HG03342 (cell line): ENCODE measurements at regions not wholly inside any gene's neighbourhood (a gene's known extent, or its start where the extent isn't known, plus 50 kb on each side); places are given as distances from the start of the nearest gene placed in this dataset.
A peak's percentile ranks its signal among the peaks of the same experiment; 100 is the strongest.

Experiments
- ATAC-seq: cut with Tn5 transposase; IDR thresholded peaks from one replicate; pipeline ENCODE4 v1.9.1; 2021; ENCODE audit warnings: mild to moderate bottlenecking, moderate library complexity; ENCODE audit not compliant: unreplicated experiment

DNA sequence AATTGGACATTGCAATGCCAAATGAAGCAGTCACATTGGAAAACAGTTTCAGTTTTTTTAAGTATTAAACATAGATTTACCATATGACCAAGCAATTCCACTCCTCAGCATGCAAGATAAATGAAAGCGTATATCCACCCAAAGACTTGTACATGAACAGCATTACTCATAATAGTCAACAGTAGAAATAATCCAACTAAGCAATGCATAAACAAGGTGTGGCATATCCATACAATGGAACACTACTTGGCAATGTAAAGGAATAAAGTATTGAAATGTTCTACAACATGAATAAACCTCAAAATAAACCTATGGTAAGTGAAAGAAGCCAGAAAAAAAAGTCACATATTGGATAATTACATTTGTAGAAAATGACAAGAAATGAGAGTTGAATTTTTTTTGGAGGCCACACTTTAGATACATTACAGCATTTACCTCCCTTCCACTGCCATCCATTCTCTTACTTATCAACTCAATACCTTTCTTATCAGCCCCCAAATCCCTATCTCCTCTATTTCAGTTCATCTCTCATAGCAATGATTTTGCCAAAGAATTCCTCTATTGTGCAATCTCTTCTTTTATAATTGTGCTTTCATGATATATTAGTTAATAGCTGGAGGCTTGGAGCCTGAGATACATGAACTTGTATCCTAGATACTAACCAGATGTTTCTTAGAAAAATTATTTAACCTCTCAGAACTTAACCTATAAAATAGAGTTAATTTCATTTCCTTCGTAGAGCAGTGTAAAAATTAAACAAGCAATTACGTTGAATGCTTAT is 414.2 kb upstream of the C1orf87 start:
- no peak for ATAC-seq

DNA sequence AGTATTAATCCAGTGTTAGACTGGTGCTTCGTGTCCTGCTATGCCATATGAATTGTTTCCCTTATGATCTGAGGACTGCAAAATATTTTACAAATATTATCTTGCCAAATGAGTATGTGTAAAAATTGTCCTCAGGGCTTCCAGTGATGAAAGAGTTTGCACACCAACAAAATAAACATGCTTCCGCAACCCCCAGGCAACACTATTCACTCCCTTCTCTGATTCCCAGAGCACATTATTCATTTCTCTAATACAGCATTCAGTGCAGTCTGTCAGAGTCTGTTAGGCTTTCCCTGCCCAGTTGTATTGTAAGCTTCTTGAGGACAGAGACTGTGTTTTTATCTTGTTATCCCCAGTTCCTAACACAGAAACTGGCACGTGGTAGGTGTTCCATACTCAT is 409.9 kb upstream of the C1orf87 start:
- no peak for ATAC-seq

DNA sequence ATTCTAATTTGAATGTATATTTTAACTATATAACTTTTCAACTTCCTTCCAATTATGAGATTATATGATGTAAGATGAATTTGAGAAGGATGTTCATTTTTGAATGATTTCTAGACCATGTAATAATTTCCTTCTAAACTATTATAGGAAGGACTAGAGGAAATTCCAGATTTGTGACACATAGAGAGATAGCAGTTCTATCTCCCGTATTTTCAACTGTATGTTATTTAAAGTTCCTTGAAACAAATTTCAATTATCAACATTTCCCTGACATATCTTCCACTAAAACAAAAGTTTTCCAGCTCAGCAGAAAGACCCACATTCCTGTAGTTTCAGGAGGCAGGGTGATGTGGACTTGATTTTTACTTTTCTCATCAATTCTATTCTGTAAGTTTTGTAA is 396.7 kb upstream of the C1orf87 start:
- ATAC-seq = no peak

DNA sequence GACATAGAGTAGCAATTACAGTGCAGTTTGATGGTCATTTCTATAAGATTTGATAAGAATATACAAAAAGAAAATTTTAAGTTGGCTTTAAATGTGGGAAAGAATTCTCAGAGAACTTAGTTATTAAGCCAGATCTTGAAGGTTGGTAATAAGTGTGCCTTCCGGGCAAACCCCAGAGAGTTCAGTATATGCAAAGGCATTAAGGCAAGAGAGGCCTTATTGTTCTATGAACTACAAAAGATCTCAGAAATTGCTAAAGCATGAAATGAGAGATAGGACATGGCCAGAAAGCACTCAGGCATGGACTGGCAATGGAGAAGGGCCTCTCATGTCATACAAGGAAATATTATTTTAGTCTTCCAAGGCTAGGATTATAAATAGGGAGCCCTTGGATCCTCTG is 390.2 kb upstream of the C1orf87 start:
- no peak for ATAC-seq

DNA sequence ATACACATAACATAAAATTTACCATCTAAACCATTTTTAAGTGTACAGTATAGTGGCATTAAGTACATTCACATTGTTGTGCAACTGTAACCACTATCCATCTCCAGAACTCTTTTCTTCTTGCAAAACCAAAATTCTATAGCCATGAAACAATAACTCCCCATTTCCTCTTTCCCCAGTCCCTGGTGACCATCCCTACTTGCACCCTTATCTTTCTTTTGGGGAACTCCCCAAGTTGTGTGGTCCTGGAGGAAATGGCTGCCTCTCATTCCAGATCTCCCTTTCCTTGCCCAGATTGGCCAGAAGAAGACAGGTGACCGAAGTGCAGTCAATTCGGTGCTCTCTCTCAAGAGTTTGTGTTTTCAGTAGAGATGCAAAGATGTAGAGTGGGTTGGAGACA is 389.6 kb upstream of the C1orf87 start:
- ATAC-seq = no peak

DNA sequence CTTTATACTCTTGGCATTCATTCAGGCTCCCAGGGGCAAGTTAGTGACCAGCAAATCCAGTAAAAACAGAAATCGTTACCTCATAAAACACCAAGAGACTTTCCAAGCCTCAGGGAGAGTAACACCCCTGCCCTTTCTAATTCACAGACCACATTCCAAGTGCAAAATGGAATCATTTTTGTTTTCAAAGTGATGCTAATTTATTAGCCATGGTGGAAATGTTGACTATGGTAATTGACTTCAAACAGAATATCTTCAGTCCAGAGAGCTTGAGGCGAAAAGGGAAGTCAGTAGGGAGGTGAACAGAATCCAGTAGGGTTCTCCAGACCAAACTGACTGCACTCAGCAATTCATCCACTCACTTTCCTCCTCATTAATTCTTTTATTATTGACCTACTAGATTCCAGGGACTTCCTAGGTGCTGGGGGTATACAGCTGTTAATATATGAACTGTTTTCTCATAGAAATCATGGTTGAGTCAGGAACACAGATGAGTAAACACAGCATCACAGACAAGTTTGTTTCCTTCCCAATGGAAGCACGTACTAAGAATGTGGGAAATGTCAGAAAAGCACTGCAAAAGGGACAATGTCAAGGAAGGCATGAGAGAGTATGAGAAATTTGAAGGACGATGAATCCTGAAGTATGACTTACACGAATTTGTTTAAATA is 388.5 kb upstream of the C1orf87 start:
- no peak for ATAC-seq

DNA sequence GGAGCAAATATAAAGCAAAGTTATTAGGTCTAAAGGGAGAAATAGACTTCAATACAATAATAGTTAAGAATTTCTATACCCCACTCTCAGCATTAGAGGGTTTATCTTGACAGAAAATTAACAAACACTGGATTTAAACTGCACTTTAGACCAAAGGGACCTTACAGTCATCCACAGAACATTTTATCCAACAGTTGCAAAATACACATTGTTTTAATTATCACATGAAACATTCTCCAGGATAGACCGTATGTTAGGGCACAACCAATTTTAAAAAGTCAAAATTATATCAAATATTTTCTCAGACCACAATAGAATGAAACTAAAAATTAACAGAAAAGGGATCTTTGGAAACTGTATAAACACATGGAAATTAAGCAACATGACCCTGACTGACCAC is 384.5 kb upstream of the C1orf87 start:
- ATAC-seq = no peak

DNA sequence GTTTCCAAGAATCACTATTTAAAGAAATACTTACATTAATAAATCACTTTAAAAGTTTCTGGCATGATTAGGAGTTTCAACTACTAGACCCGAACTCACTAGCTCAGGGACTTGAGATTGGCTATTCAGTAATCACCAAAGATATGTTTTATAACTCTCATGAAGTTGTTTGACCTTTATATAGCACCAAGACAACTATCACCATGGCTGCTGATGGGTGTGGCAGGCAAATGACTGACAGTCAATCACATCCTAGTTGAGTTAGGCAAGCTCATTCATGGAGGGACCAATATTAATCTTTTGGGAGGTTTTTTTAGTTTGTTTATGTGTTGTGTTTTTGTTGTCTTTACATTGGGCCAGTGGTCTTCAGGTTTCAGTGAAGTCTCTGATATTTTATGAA is 376.3 kb upstream of the C1orf87 start:
- no peak for ATAC-seq

DNA sequence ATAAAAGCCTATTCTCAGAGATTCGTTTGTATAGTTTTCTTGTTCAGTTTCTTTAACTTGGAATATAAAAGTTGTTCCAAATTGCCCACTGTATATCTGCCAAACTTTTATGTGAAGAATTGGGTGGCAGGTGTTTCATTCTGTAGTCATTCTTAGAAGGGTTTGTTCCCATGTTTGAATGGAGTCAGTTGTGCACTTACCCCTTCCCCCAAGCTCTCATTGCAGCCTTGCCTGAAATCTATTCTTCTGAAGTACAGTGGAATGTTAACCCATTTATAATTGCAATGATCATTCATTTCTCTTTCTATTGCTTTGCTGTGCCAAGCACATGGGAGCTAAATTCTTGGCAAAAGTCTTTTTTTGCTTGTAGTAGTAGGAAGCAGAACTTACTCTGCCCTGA is 375.3 kb upstream of the C1orf87 start:
- ATAC-seq = no peak

DNA sequence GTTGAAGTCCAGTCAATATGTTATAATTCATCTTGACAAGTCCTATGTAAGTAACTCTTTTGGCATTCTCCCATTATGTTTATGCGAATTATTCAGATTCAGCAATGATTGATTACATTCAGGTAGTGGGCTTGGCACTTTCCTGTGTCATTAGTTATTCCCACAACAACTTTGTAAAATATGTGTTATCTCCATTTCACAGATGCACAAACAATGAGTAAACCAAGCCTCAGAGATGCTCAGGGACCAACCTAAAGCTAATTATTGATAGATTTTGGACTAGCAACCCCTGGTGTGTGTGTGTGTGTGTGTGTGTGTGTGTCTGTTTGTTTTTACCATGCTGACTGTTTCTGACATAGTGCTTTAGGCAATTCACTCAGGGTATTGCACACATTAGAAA is 371.1 kb upstream of the C1orf87 start:
- no peak for ATAC-seq

DNA sequence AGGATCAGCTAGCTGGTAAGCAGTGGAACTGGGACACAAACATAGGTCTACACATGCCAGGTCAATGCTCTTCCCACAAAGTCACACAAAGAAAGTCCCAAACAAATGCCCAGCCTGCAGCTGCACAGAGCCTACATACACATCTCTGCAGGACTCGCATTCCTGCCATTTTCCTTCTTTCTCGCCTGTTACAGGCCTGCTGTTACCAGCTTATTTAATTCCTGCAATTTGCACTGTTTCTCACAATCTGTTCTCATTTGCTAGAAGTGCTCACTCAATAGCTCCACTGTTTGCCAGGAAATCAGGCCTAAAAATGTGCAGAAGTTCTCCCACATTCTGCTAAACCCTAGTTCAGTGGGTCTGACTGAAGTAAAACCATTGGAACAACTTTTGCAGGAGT is 362.6 kb upstream of the C1orf87 start:
- ATAC-seq = no peak

DNA sequence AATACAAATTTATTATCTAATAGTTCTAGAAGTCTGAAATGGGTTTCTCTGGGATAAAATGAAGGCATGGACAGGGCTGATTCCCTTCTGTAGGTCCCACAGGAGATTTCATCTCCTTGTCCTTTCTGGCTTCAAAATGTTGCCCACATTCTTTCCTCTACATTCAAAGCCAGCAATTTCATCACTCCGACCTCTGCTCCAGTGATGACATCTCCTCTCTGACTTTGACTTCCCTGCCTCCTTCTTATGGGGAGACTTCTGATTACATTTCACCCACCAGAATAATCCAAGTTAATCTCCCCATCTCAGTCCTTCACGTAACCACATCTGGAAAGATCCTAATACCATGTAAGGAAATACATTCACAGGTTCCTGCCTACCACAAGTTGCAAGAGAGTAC is 358.0 kb upstream of the C1orf87 start:
- ATAC-seq = no peak

DNA sequence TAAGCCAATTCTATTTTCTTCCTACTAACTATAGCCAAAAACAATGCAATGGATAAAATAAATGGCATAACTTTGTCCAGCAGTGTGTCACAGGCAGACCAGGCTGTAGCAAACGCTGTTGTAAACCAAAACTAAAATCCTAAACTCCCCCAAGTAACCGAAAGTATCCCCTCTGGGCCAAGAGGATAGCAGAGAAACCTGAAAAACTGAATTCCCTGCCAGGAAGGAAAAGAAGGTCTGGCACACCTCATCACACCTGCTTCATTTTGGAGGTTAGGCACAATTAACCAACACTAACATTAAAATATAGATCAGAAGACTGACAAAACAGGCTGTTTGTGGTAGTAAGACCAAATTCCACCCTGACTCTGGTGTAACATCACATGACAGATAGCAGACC is 356.8 kb upstream of the C1orf87 start:
- no peak for ATAC-seq

DNA sequence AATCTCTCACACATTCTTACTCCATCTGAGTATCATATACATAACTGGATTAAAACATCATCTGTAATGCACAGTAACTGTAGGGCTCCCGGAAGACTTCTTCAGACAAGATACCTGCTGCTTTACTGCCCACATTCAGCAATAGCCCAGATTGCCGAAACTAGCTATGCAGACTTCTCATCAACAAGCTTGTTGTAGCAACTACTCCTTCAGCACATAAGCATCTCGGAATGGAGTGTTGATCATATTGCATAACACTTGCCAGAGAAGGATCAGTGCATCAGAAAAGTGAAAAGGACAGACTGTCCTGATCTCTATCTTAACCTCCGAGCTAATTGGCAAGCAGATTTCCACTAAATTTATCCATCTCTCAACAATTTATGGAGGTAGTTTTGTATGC is 354.6 kb upstream of the C1orf87 start:
- ATAC-seq = no peak

DNA sequence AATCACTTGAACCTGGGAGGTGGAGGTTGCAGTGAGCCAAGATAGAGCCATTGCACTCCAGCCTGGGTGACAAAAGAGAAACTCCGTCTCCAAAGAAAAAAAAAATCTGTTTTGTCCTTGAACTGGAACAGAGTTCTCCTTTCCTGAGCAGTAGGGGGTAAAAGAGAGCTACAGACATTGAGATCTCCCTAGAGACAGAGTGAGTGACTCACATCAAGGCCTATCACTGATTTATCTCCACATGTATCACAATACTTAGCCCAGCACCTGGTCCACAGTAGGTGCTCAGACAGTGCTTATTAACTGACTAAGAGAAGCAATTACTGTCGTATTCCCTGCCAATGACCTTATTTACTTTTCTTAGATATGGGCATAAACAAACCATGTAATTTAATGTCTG is 354.1 kb upstream of the C1orf87 start:
- no peak for ATAC-seq

DNA sequence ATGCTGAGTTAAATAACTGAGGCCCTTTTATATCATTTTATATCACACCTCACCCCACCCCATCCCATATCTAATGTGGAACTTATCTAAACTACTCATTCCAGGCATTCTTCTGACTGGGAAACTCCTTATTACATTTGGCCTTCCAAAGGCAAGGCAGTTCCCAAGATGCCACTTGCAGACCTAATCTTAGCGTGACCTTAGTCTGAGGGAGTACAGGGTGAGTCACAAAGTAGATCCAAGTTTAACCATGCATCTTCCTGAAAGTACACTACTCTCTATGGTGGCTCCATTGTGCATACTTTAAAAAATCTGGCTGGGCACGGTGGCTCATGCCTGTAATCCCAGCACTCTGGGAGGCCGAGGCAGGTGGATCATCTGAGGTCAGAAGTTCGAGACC is 353.6 kb upstream of the C1orf87 start:
- ATAC-seq = no peak

DNA sequence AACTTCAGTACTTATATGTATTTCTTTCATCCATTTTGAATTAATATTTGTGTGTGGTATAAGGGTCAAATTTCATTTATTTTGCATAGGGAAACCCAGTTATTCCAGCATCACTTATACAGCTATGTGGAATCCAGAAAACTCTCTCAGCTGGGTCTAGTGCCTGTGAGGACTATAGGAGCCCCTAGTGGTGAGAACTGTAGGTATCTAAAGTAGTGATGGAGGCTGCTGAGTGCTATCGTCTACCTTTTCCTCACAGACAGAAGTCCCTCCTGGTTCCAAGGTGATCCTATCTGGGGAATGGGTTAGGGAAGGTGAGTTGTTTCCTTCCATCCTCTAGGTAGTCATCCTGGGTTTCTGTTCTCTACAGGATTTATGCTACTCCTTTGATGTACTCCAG is 352.0 kb upstream of the C1orf87 start:
- peak; percentile 86 for ATAC-seq

DNA sequence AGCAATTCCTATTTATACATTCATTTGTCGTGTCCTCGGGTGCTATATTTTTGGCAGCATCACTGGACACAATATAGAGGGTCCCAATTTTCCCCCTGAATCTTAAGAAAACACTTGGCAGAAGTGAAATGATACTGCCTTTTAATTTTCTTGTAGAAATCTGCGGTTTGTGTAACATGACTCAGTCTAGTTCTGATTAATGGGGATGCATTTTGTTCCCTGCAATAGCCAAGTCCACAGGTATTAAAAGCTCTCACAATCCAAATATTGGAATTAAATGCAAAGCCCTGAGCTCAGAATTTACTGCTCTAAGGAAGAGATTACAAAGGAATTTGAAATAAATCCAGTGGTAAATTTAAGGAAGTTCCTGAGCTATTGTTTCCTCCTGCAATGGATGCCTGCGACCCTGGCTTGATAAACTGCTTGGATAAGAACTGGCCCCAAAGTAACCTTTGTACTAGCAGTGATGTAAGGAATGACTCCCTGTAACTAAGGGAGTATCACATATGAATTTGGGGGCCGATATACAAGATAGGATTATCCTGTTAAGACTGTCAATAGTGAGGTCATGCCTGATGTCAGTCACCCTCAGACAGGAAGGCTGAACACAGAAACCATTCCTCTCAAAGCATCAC is 349.7 kb upstream of the C1orf87 start:
- ATAC-seq = no peak

DNA sequence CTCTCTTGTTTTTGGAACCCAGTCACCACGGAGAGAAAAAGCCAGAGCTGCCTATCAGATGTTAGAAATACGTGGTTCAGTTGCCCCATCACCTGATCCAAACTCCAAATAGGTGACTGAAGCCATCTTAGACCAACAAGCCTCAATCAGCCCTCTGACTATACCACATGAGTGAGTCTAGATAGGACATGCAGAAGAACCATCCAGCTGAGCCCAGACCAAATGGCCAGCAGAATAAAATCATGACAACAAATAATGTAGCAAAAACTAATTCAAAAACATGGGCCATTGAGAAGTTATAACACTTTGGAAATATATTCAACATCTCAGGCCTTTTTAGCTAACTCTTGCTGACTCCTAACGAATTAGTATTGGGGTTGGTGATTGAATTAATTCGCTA is 348.4 kb upstream of the C1orf87 start:
- no peak for ATAC-seq

DNA sequence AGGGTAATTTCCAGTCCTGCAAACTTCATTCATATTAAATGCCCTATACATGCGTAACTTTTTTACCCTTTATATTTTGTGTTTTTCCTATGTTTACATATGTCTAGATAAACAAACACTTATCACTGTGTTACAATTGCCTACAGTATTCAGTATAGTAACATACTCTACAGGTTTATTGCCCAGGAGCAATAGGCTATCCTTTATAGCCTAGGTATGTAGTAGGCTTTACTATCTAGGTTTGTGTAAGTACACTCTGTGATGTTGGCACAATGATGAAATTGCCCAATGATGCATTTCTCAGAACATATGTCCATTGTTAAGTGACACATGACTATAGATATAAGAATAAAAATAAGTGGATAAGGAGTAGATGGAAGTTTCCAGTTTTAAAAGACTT is 345.5 kb upstream of the C1orf87 start:
- no peak for ATAC-seq

DNA sequence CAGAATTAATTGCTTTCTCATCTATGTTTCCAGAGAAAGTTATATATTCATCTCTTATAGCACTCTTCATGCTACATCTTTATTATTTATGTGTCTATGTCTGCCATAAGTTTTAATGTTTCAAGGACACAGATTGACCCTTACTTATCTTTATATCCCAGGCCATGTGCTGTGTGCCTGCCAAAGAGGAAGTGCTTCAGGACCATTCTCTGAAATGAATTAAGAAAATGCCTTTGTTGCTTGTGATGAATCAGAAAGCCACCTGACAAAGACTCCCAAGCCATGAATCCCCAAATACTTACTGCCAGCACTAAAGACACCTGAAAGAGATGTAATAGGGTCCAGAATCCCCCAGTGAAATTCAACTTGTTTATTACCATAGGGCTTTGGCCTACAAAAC is 342.1 kb upstream of the C1orf87 start:
- no peak for ATAC-seq

DNA sequence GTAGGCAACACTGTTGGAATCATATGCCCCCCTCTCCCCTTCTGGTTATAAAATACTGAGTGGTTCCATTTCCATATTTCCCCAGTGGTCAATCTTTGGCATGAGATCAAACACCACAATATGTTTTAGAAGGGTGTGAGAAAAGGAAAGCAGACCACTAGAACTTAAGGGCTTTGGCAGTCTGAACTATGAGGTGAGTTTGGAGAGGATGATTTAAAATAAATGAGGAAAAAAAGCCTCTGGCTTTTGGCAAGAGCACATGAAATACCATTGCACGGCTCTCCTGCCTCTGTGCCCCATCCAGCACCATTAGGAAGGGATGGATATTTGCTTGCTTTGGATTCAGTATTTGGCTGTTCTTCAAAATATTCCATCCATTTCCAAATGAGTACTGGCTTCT is 339.5 kb upstream of the C1orf87 start:
- ATAC-seq = no peak
